Body of pancreas (tissue), 4 donors: ENCODE measurements at regions not wholly inside any gene's neighbourhood (a gene's known extent, or its start where the extent isn't known, plus 50 kb on each side); places are given as distances from the start of the nearest gene placed in this dataset.

Experiments used
- POLR2A ChIP-seq, 3 donors: fragments of 450-650 bp; IDR thresholded peaks; one replicate each; pipeline ENCODE4 v1.6.1; 2016; ENCODE audit warnings: antibody characterized with exemption in 3 of 3, mild to moderate bottlenecking in 2 of 3
- TF ChIP-seq, protein P1 (sequence below), 7 experiments: fragments of 450-650 bp in 4 of 7; fragments of 200-600 bp in 3 of 7; sonication (generic) in 3 of 7; IDR thresholded peaks; one replicate each; pipeline ENCODE4 v1.5.1; 2016 to 2019; ENCODE audit warnings: antibody characterized with exemption in 7 of 7

DNA sequence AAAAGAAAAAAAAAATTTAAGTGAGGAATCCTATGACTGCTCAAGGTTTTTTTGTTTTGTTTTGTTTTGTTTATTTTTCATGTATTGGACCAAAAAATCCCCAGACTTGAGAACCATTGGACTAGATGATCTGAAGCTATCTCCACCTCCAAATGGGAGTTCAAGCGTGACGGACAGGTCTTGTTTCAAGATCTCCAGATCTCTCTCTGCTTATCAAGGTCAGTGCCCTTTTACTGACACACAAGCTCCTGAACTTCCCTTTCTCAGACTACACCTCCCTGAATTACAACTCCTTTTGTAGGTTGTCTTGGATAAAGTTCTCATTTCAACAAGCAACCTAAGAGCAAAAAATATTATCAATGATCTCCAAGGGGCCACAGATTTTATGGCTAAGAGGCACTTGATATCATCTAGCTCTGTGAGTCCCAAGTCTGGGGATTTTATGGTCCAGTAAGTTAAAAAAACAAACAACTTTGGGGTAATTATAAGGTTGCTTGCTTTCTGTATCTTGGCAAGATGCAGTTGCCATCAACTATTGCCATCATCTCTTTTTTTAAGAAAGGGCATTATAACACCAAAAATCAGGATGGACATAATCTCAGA is 396.0 kb upstream of the ATP5MC3 start:
- TF ChIP-seq, protein P1, sequence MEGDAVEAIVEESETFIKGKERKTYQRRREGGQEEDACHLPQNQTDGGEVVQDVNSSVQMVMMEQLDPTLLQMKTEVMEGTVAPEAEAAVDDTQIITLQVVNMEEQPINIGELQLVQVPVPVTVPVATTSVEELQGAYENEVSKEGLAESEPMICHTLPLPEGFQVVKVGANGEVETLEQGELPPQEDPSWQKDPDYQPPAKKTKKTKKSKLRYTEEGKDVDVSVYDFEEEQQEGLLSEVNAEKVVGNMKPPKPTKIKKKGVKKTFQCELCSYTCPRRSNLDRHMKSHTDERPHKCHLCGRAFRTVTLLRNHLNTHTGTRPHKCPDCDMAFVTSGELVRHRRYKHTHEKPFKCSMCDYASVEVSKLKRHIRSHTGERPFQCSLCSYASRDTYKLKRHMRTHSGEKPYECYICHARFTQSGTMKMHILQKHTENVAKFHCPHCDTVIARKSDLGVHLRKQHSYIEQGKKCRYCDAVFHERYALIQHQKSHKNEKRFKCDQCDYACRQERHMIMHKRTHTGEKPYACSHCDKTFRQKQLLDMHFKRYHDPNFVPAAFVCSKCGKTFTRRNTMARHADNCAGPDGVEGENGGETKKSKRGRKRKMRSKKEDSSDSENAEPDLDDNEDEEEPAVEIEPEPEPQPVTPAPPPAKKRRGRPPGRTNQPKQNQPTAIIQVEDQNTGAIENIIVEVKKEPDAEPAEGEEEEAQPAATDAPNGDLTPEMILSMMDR (IDR thresholded peaks at IDR 0.05): no peak
- no peak for TF ChIP-seq POLR2A (IDR thresholded peaks at IDR 0.05)
